IMR-90 (cell line): ENCODE measurements at regions not wholly inside any gene's neighbourhood (a gene's known extent, or its start where the extent isn't known, plus 50 kb on each side); places are given as distances from the start of the nearest gene placed in this dataset.

Experiments
- CEBPB ChIP-seq: IDR thresholded peaks from 2 replicates; pipeline ENCODE4 v1.6.1; 2012; ENCODE audit warnings: low read depth, low read length, improper control_type of control experiment
- CHD1 ChIP-seq: IDR thresholded peaks from 2 replicates; pipeline ENCODE4 v1.6.1; 2012; ENCODE audit warnings: low read depth, low read length, improper control_type of control experiment
- FOS ChIP-seq: fragments of 150-350 bp; IDR thresholded peaks from 2 replicates; pipeline ENCODE4 v1.6.1; 2016; ENCODE audit warnings: low read depth, low read length
- POLR2A ChIP-seq: IDR thresholded peaks from 2 replicates; pipeline ENCODE4 v1.6.1; 2012; ENCODE audit warnings: mild to moderate bottlenecking, low read depth, low read length
- RAD21 ChIP-seq: IDR thresholded peaks from 2 replicates; pipeline ENCODE4 v1.6.1; 2012; ENCODE audit warnings: low read length, improper control_type of control experiment
- RFX5 ChIP-seq: IDR thresholded peaks from 2 replicates; pipeline ENCODE4 v1.8.0; 2012; ENCODE audit warnings: low read depth, mild to moderate bottlenecking, low read length, moderate library complexity
- SMC3 ChIP-seq: fragments of 150-350 bp; IDR thresholded peaks from 2 replicates; pipeline ENCODE4 v1.6.1; 2016; ENCODE audit warnings: low read depth, mild to moderate bottlenecking, antibody characterized with exemption, low read length, moderate library complexity
- TF ChIP-seq, protein P1 (sequence below): conservative IDR thresholded peaks from 2 replicates; pipeline ENCODE4 v1.5.1; 2012; ENCODE audit warnings: mild to moderate bottlenecking, low read depth, low read length, improper control_type of control experiment

DNA sequence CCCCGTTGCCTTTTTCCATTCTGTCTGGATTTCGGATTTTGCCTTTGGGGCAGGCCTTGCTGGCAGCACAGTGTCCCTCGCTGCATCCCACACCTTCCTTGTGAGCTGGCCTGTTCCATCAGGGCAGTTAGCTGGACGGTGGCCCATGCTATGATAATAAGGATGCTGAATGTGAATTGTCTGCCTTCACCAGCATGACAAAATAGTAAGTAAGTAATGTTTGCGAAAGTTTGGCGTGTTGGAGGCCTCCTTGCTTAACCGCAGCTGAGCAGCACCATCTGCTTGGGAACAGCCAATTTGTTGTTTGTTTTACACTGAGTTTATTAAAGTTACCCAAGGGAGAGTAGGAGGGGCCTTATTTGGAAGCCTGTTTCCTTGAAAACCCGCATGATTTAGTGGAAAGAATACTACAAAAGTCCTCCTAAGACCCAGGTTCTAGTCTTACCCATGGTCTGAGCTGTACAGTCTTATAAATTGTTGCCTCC lies 469.7 kb upstream of the FANCL start:
- TF ChIP-seq FOS (no peak), CHD1 (no peak), RFX5 (no peak), POLR2A (no peak), SMC3 (no peak), CEBPB (no peak), RAD21 (no peak)
- TF ChIP-seq, protein P1, sequence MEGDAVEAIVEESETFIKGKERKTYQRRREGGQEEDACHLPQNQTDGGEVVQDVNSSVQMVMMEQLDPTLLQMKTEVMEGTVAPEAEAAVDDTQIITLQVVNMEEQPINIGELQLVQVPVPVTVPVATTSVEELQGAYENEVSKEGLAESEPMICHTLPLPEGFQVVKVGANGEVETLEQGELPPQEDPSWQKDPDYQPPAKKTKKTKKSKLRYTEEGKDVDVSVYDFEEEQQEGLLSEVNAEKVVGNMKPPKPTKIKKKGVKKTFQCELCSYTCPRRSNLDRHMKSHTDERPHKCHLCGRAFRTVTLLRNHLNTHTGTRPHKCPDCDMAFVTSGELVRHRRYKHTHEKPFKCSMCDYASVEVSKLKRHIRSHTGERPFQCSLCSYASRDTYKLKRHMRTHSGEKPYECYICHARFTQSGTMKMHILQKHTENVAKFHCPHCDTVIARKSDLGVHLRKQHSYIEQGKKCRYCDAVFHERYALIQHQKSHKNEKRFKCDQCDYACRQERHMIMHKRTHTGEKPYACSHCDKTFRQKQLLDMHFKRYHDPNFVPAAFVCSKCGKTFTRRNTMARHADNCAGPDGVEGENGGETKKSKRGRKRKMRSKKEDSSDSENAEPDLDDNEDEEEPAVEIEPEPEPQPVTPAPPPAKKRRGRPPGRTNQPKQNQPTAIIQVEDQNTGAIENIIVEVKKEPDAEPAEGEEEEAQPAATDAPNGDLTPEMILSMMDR = no peak
